Keratinocyte (primary cell): ENCODE measurements at regions not wholly inside any gene's neighbourhood (a gene's known extent, or its start where the extent isn't known, plus 50 kb on each side); places are given as distances from the start of the nearest gene placed in this dataset.

ENCODE experiments used
- DNase-seq: peaks from one replicate; pipeline ENCODE4 v3.0.0-alpha.2; 2011; ENCODE audit warnings: low read depth, missing footprints, low spot score
- FAIRE-seq: peaks from 2 replicates; lab custom pipeline; 2011; peaks lifted over from hg19 to GRCh38; lab: Jason Lieb, UNC
- H2AFZ ChIP-seq: 2 replicates; pipeline ENCODE4 v1.6.0; 2012; ENCODE audit warnings: low read length, control low read depth, inconsistent platforms; ENCODE audit not compliant: control insufficient read depth
- H3K27ac ChIP-seq: 2 replicates; pipeline ENCODE4 v1.5.1; 2011; ENCODE audit warnings: low read length; ENCODE audit not compliant: control insufficient read depth, insufficient read depth
- H3K27me3 ChIP-seq: 3 replicates; pipeline ENCODE4 v1.6.0; 2011; ENCODE audit warnings: low read length; ENCODE audit not compliant: control insufficient read depth, insufficient read depth; ENCODE audit errors: extremely low read depth
- H3K36me3 ChIP-seq, 2 experiments: 2 replicates in 1 of 2; 3 replicates in 1 of 2; pipeline ENCODE4 v1.5.1; 2011; ENCODE audit warnings: low read length in 2 of 2, mild to moderate bottlenecking in 1 of 2; ENCODE audit not compliant: control insufficient read depth in 2 of 2, insufficient read depth in 2 of 2; ENCODE audit errors: extremely low read depth in 1 of 2
- H3K4me1 ChIP-seq: 3 replicates; pipeline ENCODE4 v1.5.1; 2011; ENCODE audit warnings: low read length; ENCODE audit not compliant: control insufficient read depth, insufficient read depth; ENCODE audit errors: extremely low read depth
- H3K4me2 ChIP-seq: 3 replicates; pipeline ENCODE4 v1.6.0; 2011; ENCODE audit warnings: low read depth, low read length; ENCODE audit not compliant: control insufficient read depth, insufficient read depth; ENCODE audit errors: extremely low read depth
- H3K4me3 ChIP-seq, 3 experiments: fragments of 200-600 bp in 1 of 3; sonication (generic) in 1 of 3; 2 replicates in 2 of 3; 3 replicates in 1 of 3; pipeline ENCODE4 v1.5.1; 2011 to 2016; ENCODE audit warnings: low read length in 3 of 3, mild to moderate bottlenecking in 3 of 3, control low read depth in 2 of 3, inconsistent platforms in 1 of 3, low read depth in 1 of 3, mixed read lengths in 1 of 3, mixed run types in 1 of 3, moderate library complexity in 1 of 3; ENCODE audit not compliant: control insufficient read depth in 2 of 3, insufficient read depth in 2 of 3; ENCODE audit errors: extremely low read depth in 1 of 3
- H3K79me2 ChIP-seq: 2 replicates; pipeline ENCODE4 v1.6.0; 2012; ENCODE audit warnings: low read length; ENCODE audit not compliant: control insufficient read depth, insufficient read depth
- H3K9ac ChIP-seq: 3 replicates; pipeline ENCODE4 v1.6.0; 2011; ENCODE audit warnings: low read length; ENCODE audit not compliant: control insufficient read depth, insufficient read depth; ENCODE audit errors: extremely low read depth
- H3K9me1 ChIP-seq: 3 replicates; pipeline ENCODE4 v1.6.0; 2011; ENCODE audit warnings: low read length; ENCODE audit not compliant: control insufficient read depth, insufficient read depth; ENCODE audit errors: extremely low read depth
- H3K9me3 ChIP-seq: 2 replicates; pipeline ENCODE4 v1.5.1; 2012; ENCODE audit warnings: low read depth, low read length; ENCODE audit not compliant: control insufficient read depth
- H4K20me1 ChIP-seq: 3 replicates; pipeline ENCODE4 v1.6.0; 2011; ENCODE audit warnings: low read length; ENCODE audit not compliant: control insufficient read depth, insufficient read depth; ENCODE audit errors: extremely low read depth
- EZH2 ChIP-seq: IDR thresholded peaks from one replicate; pipeline ENCODE4 v1.6.1; 2012; ENCODE audit warnings: inconsistent platforms, mild to moderate bottlenecking, low read length, moderate library complexity
- dilution Hi-C: fragments of 300-500 bp; cut with MboI; formaldehyde crosslinking; loops from one replicate; pipeline ENCODE4 v1.7.0; 2020; ENCODE audit warnings: low sequenced_read_pairs; ENCODE audit not compliant: extremely low pct_ligation_motif_present
- TF ChIP-seq, protein P1 (sequence below), 3 experiments: IDR thresholded peaks in 1 of 3; conservative IDR thresholded peaks in 1 of 3; optimal IDR thresholded peaks in 1 of 3; 2 replicates in 2 of 3; 3 replicates in 1 of 3; pipeline versions ENCODE3 to v1.5.1; 2011; ENCODE audit warnings: low read length in 3 of 3, mild to moderate bottlenecking in 3 of 3, moderate library complexity in 2 of 3, control low read depth in 1 of 3, inconsistent platforms in 1 of 3; ENCODE audit not compliant: insufficient read depth in 2 of 3; ENCODE audit errors: extremely low read depth in 1 of 3

DNA sequence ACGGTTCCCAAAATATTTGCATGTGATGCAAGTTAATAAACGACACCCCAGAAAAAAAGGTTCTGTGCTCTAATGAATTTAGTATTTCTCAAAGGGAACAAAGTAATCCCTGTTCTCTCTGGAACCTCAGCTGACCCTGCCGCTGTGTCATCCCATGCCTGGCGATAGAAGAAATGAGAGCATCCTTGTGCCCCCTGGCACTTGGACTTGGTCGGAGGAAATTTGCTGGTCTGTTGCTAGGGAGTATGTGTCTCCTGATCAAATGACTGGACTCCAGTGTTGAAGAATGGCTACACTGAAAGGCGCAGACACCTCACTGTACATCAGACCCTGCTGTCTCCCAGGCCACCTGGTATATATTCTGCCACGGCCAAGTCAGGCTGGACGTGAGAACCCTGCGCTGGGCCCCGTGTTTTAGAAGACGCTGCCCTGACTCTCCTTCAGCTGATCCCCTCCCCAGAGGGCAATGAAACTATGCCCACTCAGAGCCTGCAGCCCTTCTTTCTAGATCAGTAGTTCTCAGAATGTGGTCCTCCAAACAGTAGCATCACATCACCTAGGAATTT lies 67.2 kb downstream of the THNSL1 start:
- no peaks in the 10 kb centered on the region for H3K9me1 ChIP-seq
- H3K27ac ChIP-seq = no peak overlapping the region
- H2AFZ ChIP-seq = no peak overlapping the region
- DNase-seq (no peak), FAIRE-seq (no peak)
- H3K4me2 ChIP-seq = no peak overlapping the region
- H3K4me1 ChIP-seq = no peaks in the 10 kb centered on the region
- TF ChIP-seq, protein P1, sequence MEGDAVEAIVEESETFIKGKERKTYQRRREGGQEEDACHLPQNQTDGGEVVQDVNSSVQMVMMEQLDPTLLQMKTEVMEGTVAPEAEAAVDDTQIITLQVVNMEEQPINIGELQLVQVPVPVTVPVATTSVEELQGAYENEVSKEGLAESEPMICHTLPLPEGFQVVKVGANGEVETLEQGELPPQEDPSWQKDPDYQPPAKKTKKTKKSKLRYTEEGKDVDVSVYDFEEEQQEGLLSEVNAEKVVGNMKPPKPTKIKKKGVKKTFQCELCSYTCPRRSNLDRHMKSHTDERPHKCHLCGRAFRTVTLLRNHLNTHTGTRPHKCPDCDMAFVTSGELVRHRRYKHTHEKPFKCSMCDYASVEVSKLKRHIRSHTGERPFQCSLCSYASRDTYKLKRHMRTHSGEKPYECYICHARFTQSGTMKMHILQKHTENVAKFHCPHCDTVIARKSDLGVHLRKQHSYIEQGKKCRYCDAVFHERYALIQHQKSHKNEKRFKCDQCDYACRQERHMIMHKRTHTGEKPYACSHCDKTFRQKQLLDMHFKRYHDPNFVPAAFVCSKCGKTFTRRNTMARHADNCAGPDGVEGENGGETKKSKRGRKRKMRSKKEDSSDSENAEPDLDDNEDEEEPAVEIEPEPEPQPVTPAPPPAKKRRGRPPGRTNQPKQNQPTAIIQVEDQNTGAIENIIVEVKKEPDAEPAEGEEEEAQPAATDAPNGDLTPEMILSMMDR (optimal IDR thresholded peaks at IDR 0.05 in 1 of 3, IDR thresholded peaks at IDR 0.05 in 1 of 3, conservative IDR thresholded peaks at IDR 0.05 in 1 of 3; ENCODE audit: extremely low read depth in 1 of 3, insufficient read depth in 2 of 3, low read length in 3 of 3) = no peak
- no peak for TF ChIP-seq EZH2
- H3K9ac ChIP-seq = no peak overlapping the region
- H3K79me2 ChIP-seq = no peaks in the 10 kb centered on the region
- dilution Hi-C loops = no loop called here
- no peak overlapping the region for H3K4me3 ChIP-seq
- no peaks in the 10 kb centered on the region for H3K36me3 ChIP-seq
- H4K20me1 ChIP-seq = no peaks in the 10 kb centered on the region
- H3K27me3 ChIP-seq = no peaks in the 10 kb centered on the region
- H3K9me3 ChIP-seq = no peaks in the 10 kb centered on the region

DNA sequence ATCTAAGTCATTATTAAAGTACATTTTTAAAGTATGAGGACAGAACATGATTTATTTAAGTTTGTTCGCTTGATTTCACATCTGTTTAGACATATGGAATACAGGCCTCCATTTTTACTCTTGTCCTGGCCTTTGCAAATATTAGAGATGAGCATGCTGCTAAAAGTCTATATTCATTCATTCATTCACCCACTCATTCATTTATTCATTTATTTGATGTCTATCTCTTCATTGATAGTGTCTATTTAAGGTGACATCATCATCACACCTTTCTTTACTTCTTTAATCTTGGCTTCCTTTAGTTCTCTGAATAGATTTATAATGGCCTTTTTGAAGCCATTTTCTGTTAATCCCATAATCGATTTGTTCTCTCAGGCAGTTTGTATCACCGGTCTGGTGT lies 68.0 kb downstream of the THNSL1 start:
- Histone ChIP-seq H3K9me3 (no peaks in the 10 kb centered on the region), H3K4me1 (no peaks in the 10 kb centered on the region), H3K27ac (no peak overlapping the region), H3K9me1 (no peaks in the 10 kb centered on the region), H3K9ac (no peak overlapping the region), H3K27me3 (no peaks in the 10 kb centered on the region), H2AFZ (no peak overlapping the region), H3K79me2 (no peaks in the 10 kb centered on the region), H3K4me3 (no peak overlapping the region), H4K20me1 (no peaks in the 10 kb centered on the region), H3K4me2 (no peak overlapping the region), H3K36me3 (no peaks in the 10 kb centered on the region)
- FAIRE-seq (no peak), DNase-seq (no peak)
- dilution Hi-C loops = no loop called here
- TF ChIP-seq EZH2 = no peak
- TF ChIP-seq, protein P1 (optimal IDR thresholded peaks at IDR 0.05 in 1 of 3, IDR thresholded peaks at IDR 0.05 in 1 of 3, conservative IDR thresholded peaks at IDR 0.05 in 1 of 3; ENCODE audit: extremely low read depth in 1 of 3, insufficient read depth in 2 of 3, low read length in 3 of 3) = no peak
